ENCODE measurements at regions not wholly inside any gene's neighbourhood (a gene's known extent, or its start where the extent isn't known, plus 50 kb on each side); places are given as distances from the start of the nearest gene placed in this dataset.
"Not testable (repeated sequence)": the region's sequence is repeated elsewhere in the genome, so short reads cannot be mapped to it uniquely, and the experiment has no call there.

DNA sequence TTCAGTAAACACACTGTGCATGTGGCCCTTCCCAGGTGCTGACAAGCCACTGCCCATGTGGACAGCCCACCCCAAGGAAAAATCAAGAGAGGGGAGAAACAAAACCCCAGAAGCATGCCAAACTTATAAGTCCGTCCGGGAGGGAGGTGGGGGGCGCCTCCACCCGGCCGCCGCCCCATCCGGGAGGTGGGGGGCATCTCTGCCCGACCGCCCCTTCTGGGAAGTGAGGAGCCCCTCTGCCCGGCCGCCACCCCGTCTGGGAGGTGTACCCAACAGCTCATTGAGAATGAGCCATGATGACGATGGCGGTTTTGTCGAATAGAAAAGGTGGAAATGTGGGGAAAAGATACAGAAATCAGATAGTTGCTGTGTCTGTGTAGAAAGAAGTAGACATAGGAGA is 53.8 kb upstream of the C2CD4B start:
- no peak for DNase-seq

- DNase-seq, result no peak
Measured at GRCh38 chr15:62219799-62220198, 54.7 kb upstream of the C2CD4B start.

- DNase-seq, result no peak
Measured at GRCh38 chr15:62223020-62223419, 57.9 kb upstream of the C2CD4B start.

DNA sequence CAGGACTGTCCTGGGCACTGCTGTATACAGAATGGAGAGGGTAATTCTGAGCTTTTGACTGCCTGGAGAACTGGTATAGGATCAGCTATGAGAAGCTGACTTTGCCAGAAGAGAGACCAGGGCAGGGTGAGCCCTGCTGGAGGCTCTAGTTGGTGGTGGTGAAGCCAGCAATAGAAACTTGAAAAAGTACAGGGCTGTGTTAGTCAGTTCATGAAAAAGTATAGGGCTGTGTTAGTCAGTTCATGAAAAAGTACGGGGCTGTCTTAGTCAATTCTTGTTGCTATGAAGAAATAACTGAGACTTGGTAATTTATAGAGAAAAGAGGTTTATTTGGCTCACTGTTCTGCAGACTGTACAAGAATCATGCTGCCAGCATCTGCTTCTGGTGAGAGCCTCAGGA is 63.5 kb upstream of the C2CD4B start:
- no peak for DNase-seq

DNA sequence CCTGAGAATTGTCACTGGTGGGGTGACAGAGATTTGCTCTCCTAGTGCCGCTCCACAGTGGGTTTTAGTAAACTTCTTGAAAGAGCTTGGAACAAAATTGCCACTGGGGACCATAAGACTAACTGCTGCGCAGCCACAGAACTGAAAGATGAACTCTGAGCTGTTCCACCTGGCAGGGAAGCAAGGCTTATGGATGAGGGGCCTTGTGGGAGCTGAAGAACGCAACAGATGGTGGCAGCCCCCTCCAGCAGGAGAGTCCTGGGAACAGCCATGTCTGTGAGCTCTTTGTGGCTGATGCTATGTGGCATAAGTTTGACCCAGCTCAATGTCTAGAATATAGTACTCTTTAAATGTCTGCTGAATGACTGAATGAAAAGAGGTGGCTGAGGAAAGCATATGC is 66.8 kb upstream of the C2CD4B start:
- no peak for DNase-seq

DNA sequence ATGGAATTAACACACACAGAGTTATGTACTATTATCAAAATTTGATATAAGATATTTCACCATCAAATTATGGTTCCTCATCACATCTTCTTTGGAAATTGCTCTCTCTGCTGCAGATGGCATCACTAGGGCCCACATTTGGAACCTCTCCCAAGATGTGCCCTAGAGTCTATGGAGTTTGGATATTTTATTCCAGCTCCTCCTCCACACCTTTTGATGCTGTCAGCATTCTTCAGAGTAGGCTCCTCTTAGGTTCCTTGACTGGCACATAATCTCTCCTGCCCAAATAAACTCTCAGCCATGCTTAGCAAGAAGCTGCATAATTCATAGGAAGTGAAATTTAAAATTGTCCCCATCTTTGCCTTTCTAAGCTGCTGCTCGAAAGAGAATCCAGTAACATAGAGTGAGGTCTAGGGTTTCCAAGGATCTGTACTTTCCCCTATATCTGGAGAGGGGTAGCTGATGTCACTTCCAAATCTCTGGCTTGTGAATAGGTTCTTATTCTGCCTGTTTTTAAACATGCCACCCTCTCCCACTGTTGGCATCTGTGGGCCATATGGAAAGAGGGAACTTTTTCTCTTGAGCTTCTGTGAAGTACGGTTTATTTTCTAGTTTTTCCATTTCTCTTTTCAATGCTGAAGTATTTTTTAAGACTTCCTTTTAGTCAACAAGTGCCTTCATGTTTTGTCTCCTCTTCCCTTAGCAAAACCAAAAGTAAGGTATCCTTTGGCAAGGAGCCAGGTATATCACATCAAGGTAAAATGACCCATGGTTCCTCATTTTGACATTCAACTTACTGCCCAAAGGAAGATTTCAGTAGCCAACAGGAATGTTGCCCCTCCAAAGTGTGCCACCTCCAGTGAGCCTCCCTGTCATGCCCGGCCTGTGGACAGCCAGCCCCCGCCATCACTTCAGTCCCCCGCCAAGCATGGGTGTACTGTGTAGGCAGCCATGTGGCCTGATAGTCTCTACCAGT is 75.3 kb upstream of the C2CD4B start:
- DNase-seq, result no peak

DNA sequence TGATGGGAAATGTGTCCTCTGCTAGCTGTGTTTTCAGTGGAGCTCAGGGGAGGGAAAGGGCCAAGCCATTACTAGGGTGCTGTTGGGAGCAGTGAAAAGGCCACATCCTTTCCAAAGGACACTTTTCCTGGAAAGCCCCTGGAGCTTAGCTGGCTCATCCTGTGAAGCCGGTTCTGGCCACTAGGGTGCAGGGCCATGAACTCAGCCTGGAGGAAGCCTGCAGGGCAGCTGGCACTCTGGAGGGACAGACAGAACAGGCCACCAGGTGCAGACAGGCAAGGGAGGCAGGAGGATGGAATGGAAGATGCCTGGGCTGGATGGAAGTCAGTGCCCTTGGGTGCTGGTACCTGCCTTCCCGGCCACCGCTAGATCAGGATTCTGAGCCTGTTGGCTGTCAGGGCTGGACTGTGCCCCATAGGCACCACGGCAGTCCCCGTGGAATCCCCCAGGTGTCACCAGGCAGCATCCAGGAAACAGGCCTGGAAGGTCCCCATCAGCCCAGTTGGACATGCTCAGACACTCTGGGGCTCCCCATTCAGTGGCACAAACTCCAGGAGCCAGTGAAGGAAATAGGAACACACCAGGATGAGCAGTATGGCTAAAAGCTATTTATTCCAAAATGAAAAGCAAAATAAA is 76.2 kb upstream of the C2CD4B start:
- no peak for DNase-seq

DNA sequence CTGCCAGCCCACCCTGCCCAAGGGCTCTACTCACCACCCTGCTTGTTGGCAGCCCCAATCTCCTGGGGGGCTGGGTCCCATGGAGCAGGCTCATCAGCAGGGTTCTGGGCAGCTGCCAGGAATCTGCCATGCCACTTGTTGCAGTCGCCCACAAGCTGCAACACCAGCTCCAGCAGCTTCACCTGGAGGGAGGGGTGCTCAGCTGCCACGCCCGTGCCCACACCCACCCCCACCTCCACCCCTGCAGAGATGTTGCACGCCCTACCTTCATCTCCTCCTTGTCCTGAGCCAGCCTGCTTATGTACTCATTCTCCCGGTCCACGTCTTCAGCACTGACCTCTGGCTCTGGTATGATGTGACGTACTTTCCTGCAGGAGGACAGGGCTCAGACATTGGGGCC is 77.9 kb upstream of the C2CD4B start:
- DNase-seq, result no peak

GRCh38 chr15:62244762-62245161 is 79.7 kb upstream of the C2CD4B start:
- DNase-seq, result no peak

- no peak for DNase-seq
Measured at GRCh38 chr15:62248277-62248984, 83.3 kb upstream of the C2CD4B start.

- DNase-seq, result no peak
Measured at GRCh38 chr15:62249501-62249900, 84.4 kb upstream of the C2CD4B start.

- DNase-seq, result no peak
Measured at GRCh38 chr15:62250186-62250585, 85.1 kb upstream of the C2CD4B start.

DNA sequence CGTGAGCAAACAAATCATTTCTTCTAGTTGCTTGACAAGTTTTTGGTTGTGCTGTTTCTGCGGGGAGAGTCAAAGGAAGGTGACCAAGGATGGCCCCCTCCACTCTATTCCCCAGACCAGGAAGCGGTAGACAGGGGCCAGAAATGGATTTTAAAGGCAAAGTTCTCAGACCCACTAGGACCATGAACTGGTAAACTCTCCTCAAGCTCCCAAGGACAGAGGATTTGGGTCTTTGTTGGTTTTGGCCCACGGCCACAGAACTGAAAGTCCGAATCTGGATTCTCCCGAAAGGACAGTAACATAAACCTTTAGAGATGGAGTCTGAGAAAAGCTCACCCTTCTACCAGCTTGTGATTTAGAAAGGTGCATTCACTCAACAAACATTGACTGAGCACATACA is 85.9 kb upstream of the C2CD4B start:
- no peak for DNase-seq

DNA sequence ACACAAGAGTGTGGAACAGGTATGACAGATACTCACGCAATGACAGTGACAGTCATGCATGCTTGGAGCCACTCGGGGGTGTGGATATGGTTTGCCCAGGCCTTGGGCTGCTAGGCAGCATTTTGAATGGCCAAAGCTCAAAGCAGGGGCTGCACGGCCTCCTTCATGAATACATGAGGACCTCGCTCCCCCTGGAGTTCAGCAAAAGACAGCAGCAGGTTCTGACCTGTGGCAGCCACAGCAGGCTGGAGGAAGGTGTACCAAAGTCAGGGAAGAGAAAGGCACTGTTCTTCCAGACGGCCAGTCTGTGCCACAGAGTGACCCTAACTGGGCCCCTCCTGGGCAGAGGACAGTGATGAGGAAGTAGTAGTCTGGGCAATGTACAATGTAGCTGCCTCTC is 88.2 kb upstream of the C2CD4B start:
- DNase-seq, result no peak

- peak; percentile 50 for DNase-seq
Measured at GRCh38 chr15:62254137-62254934, 89.3 kb upstream of the C2CD4B start.

GRCh38 chr15:62256430-62256829 is 91.3 kb upstream of the C2CD4B start:
- DNase-seq, result not testable (repeated sequence)

DNA sequence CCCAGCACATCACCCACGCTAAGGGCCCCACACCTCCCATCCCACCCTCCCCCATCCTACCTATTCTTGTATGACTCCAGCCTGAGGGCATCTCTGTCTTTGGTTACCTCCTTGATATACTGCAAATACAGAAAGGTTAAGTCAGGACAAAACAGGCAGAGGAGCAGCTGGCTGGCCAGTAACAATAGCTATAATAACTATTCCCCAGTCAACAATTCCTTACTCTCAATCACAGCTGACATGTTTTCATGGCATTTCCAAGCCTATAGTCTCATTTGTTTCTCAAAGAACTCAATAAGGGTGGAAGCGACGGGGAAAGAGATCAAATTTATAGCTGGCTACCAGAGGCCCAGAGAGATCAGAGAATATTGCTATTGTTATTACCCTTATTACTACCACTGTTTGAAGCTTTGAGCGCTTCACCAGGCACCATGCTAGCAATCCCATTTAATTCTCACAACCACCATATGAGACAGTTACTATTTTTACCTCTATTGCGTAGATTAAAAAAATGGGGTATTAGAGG is 93.0 kb upstream of the C2CD4B start:
- DNase-seq, result no peak

DNA sequence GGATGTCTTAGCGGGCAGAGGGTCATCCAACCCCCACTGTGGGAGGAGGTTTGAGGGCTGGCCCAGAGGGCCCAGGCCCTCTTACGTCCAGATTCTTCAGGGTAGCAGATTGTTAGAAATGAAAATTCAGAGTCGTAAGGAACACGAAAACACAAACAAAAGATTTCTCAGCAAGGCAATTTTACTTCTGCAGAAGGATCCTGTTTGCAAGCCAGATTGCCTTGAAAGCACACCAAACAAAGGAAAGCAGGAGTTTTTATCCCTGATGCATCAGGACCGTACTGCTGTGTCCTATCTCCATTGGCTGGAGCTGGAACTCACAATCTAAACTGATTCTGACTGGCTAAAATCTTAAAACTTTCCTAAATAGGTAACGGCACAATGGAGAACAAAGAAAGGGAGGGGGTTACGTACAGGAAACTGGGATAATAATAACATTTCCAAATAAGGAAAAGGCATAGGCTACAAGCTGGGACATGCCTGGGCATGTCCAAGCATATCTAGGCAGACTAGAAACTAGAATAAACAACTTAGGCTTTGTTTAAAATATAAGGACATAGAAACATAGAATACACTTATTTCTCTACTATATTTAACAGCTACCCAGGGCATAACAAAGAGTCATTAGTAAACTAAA is 97.3 kb upstream of the C2CD4B start:
- DNase-seq, result no peak

- DNase-seq, result no peak
Measured at GRCh38 chr15:62264196-62264595, 99.1 kb upstream of the C2CD4B start.

DNA sequence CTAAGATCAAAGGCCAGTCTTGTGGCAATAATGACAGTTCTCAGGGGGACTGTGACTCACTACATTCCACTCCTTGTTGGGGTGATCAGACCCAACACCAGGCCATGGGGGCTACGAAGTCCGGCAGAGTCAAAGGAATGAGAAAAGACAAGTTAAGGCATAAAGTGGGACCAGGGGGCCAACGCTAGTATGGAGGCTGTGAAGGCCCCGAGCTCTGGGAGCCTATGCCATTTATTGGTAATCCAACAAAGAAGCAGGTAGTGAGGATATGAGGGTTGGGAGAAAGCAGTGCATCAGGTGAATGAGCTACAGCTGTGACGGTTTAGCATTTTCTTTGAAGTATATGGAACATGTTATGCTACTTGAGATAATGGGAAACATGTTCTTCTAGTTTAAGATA is 104.4 kb upstream of the C2CD4B start:
- DNase-seq, result no peak

DNA sequence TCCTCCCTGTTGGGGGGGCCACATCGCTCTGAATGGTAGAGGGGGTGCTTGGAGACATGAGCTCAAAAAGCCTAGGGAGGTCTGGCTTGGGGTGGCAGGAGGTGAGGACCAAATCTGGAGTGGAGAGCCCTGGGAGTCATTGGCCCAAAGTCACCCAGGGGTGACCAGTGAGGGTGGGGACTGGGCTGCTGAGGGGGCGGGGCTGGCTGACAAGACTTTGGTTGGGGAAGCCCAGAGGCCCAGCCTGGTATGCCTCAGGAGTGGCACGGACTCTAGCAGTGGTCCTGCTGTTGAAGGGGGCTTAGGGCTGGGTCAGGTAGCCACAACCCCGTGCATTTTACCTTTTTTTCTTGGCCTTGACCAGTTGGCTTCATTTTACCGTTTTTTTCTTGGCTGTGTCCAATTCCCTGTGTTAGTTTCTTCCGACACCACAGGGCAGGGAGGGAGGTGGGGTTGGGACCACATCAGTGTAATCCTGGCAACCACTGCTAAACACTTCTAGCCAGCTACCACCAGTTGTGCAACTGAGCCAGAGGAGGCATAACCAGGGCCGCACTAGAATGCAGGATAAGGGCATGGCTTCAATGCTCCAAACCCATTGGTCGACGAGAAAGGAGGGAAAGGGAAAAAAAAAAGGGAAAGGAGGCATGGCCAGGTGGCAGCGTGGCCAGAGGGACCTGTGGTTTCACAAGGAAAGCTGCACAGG is 105.3 kb upstream of the C2CD4B start:
- DNase-seq, result no peak

All from CD4-positive, alpha-beta T cell treated with Interleukin-6 for 4 hours (primary cell).